GM12878 (cell line): ENCODE measurements at regions not wholly inside any gene's neighbourhood (a gene's known extent, or its start where the extent isn't known, plus 50 kb on each side); places are given as distances from the start of the nearest gene placed in this dataset.

Experiments used
- ATAC-seq: fragments of 200-7000 bp; cut with Tn5 transposase; 3 replicates; pipeline ENCODE4 v1.9.1; 2020; ENCODE audit warnings: mild to moderate bottlenecking, moderate library complexity
- BruUV-seq: library from RNA; stranded (reverse); fragments of 400-500 nt; replicated peaks from 2 replicates; lab custom pipeline; 2021; lab: Mats Ljungman, UMichigan
- CTCF ChIA-PET: fragments of 300-600 bp; sonication (Branson Sonifier 250); formaldehyde crosslinking; extraction: SDS; loops from one replicate; lab custom pipeline; 2021; ENCODE audit warnings: inconsistent platforms; lab: Yijun Ruan, JAX
- POLR2A ChIA-PET: fragments of 350-600 bp; formaldehyde crosslinking; extraction: SDS; loops from one replicate; lab custom pipeline; 2021; ENCODE audit warnings: inconsistent platforms; lab: Charles Lee
- RAD21 ChIA-PET: fragments of 300-600 bp; sonication (Branson Sonifier 250); formaldehyde crosslinking; loops from one replicate; lab custom pipeline; 2023; ENCODE audit warnings: antibody characterized with exemption; ENCODE audit not compliant: unreplicated experiment; lab: Charles Lee
- SMC1A ChIA-PET: fragments of 300-600 bp; sonication (Branson Sonifier 250); formaldehyde crosslinking; loops from one replicate; lab custom pipeline; 2023; ENCODE audit not compliant: unreplicated experiment, uncharacterized antibody; lab: Charles Lee
- DNase-seq: peaks from one replicate; pipeline ENCODE4 v3.0.0-alpha.2; 2011; ENCODE audit warnings: low read depth, low spot score
- FAIRE-seq: peaks from 3 replicates; lab custom pipeline; 2011; peaks lifted over from hg19 to GRCh38; lab: Jason Lieb, UNC
- H2AFZ ChIP-seq: 2 replicates; pipeline ENCODE4 v1.6.0; 2011; ENCODE audit warnings: low read depth, low read length, control low read depth; ENCODE audit not compliant: control insufficient read depth
- H3K27ac ChIP-seq: 2 replicates; pipeline ENCODE4 v1.5.1; 2011; ENCODE audit warnings: control low read depth; ENCODE audit not compliant: control insufficient read depth, insufficient read depth
- H3K27me3 ChIP-seq, 2 experiments: replicated peaks in 1 of 2; 2 replicates each; pipeline versions ENCODE4 v1.6.0 to v1.6.1; 2011; ENCODE audit warnings: low read length in 1 of 2; ENCODE audit not compliant: control insufficient read depth in 2 of 2, insufficient read depth in 2 of 2
- H3K36me3 ChIP-seq, 2 experiments: 2 replicates each; pipeline ENCODE4 v1.5.1; 2011; ENCODE audit warnings: low read length in 1 of 2; ENCODE audit not compliant: control insufficient read depth in 2 of 2, insufficient read depth in 2 of 2
- H3K4me1 ChIP-seq: 2 replicates; pipeline ENCODE4 v1.6.1; 2011; ENCODE audit warnings: mild to moderate bottlenecking, low read length, moderate library complexity, mixed read lengths; ENCODE audit not compliant: control insufficient read depth, insufficient read depth
- H3K4me2 ChIP-seq: 2 replicates; pipeline ENCODE4 v1.6.0; 2011; ENCODE audit warnings: control low read depth; ENCODE audit not compliant: control insufficient read depth, insufficient read depth
- H3K4me3 ChIP-seq: fragments of 200-600 bp; sonication (generic); 2 replicates; pipeline ENCODE4 v1.5.1; 2016
- H3K79me2 ChIP-seq: 2 replicates; pipeline ENCODE4 v1.6.0; 2011; ENCODE audit warnings: low read length; ENCODE audit not compliant: control insufficient read depth, insufficient read depth
- H3K9ac ChIP-seq: 2 replicates; pipeline ENCODE4 v1.8.0; 2011; ENCODE audit warnings: low read length, control low read depth, mixed read lengths; ENCODE audit not compliant: control insufficient read depth, insufficient read depth
- H3K9me3 ChIP-seq: replicated peaks from 3 replicates; pipeline ENCODE4 v1.5.1; 2011; ENCODE audit warnings: mild to moderate bottlenecking, low read length; ENCODE audit not compliant: control insufficient read depth, insufficient read depth
- H4K20me1 ChIP-seq: 2 replicates; pipeline ENCODE4 v1.6.0; 2011; ENCODE audit not compliant: control insufficient read depth, insufficient read depth
- E4F1 ChIP-seq: fragments of 450-650 bp; IDR thresholded peaks from 2 replicates; pipeline ENCODE4 v1.6.1; 2018; ENCODE audit warnings: borderline replicate concordance, mild to moderate bottlenecking; ENCODE audit not compliant: partially characterized antibody
- HDGF ChIP-seq: fragments of 450-650 bp; IDR thresholded peaks from 2 replicates; pipeline ENCODE4 v1.6.1; 2016; ENCODE audit warnings: antibody characterized with exemption
- KAT2A ChIP-seq: conservative IDR thresholded peaks from 2 replicates; pipeline ENCODE4 v1.6.1; 2011; ENCODE audit warnings: low read depth, low read length; ENCODE audit not compliant: control insufficient read depth
- NR2C1 ChIP-seq: fragments of 450-650 bp; IDR thresholded peaks from 2 replicates; pipeline ENCODE4 v1.6.1; 2017; ENCODE audit warnings: antibody characterized with exemption, mild to moderate bottlenecking, moderate library complexity
- RB1 ChIP-seq: fragments of 450-650 bp; formaldehyde crosslinking; IDR thresholded peaks from 2 replicates; pipeline ENCODE4 v1.6.1; 2017; ENCODE audit warnings: mild to moderate bottlenecking, borderline replicate concordance
- RCOR1 ChIP-seq: conservative IDR thresholded peaks from 2 replicates; pipeline ENCODE4 v1.6.1; 2012; ENCODE audit warnings: low read depth, low read length, improper control_type of control experiment
- SUZ12 ChIP-seq: fragments of 200-600 bp; sonication (generic); IDR thresholded peaks from one replicate; pipeline ENCODE4 v1.6.1; 2018; ENCODE audit warnings: antibody characterized with exemption, mild to moderate bottlenecking; ENCODE audit not compliant: unreplicated experiment
- TBL1XR1 ChIP-seq: IDR thresholded peaks from 2 replicates; pipeline ENCODE4 v1.6.1; 2012; ENCODE audit warnings: low read depth, low read length, improper control_type of control experiment
- WGBS: methylation state at CpG from one replicate; pipeline ENCODE4 v1.1.6; 2016; ENCODE audit warnings: low lambda C conversion rate; ENCODE audit not compliant: insufficient replicate concordance, insufficient coverage; ENCODE audit errors: missing lambda C conversion rate; 5-methylcytosine and 5-hydroxymethylcytosine counted together
- in situ Hi-C: fragments of 300-500 bp; cut with MboI; formaldehyde crosslinking; loops from 9 replicates; pipeline ENCODE4 v1.14.3; 2018; ENCODE audit warnings: mixed read lengths
- intact Hi-C: fragments of 100-400 bp; cut with micrococcal nuclease; formaldehyde crosslinking; loops from one replicate; pipeline ENCODE4 v1.14.2; 2022; ENCODE audit not compliant: unreplicated experiment
- TF ChIP-seq, protein P1 (sequence below): IDR thresholded peaks from 2 replicates; pipeline ENCODE4 v1.6.1; 2011; ENCODE audit warnings: low read depth, low read length, improper control_type of control experiment, borderline replicate concordance

DNA sequence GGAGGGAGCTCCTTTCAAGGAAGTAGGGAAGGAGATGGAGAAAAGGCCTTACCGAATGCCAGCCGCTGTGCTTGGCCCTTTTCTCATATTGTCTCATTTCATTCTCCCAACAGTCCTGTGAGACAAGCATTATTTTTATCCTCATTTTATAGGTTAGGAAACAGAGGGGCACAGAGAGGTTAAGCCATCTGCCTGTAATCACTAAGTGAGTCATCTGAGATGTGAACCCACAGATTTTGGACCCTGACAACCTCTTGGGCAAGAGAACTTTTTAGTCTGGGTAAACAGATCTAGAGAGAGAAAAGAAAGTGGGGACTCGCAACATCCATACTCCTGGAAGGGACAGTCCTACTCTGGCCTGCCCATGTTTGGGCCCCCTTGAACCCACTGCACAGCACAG is 91.7 kb upstream of the LCLAT1 start:
- Histone ChIP-seq H2AFZ (no peak overlapping the region), H3K4me1 (no peaks in the 10 kb centered on the region), H3K27ac (no peak overlapping the region), H3K36me3 (no peaks in the 10 kb centered on the region), H3K9me3 (no peaks in the 10 kb centered on the region), H3K79me2 (no peaks in the 10 kb centered on the region), H3K4me3 (no peak overlapping the region), H3K9ac (no peak overlapping the region), H3K4me2 (no peak overlapping the region), H3K27me3 (no peaks in the 10 kb centered on the region), H4K20me1 (no peaks in the 10 kb centered on the region)
- in situ Hi-C loops (no loop called here), intact Hi-C loops (no loop called here)
- POLR2A ChIA-PET: interaction anchor here (0.9 kb wide), 1 partner anchor 12 kb away, joined by 3 read pairs; no protein-coding TSS in a partner anchor
- RAD21 ChIA-PET: interaction anchor here (1.0 kb wide), 1 partner anchor 20 kb away, joined by 3 read pairs; no protein-coding TSS in a partner anchor
- SMC1A ChIA-PET: interaction anchor here (1.4 to 7.4 kb wide), 2 partner anchors 20 to 356 kb away, joined by 3 to 43 read pairs; no protein-coding TSS in a partner anchor
- no peak for TF ChIP-seq RB1
- TF ChIP-seq SUZ12: no peak
- TF ChIP-seq TBL1XR1: no peak
- no peak for TF ChIP-seq KAT2A
- TF ChIP-seq RCOR1: no peak
- TF ChIP-seq HDGF: no peak
- TF ChIP-seq E4F1: no peak
- TF ChIP-seq NR2C1: no peak
- TF ChIP-seq, protein P1, sequence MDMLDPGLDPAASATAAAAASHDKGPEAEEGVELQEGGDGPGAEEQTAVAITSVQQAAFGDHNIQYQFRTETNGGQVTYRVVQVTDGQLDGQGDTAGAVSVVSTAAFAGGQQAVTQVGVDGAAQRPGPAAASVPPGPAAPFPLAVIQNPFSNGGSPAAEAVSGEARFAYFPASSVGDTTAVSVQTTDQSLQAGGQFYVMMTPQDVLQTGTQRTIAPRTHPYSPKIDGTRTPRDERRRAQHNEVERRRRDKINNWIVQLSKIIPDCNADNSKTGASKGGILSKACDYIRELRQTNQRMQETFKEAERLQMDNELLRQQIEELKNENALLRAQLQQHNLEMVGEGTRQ: no peak
- CTCF ChIA-PET: interaction anchor here (0.9 to 2.1 kb wide), 2 partner anchors 18 to 191 kb away, joined by 3 to 7 read pairs; no protein-coding TSS in a partner anchor
- FAIRE-seq (no peak), DNase-seq (no peak), ATAC-seq (no peak)
- 86% methylated on average over 3 of the region's 3 CpGs for WGBS
- BruUV-seq: no TSS peak
